Karpas-422 (cell line): ENCODE measurements at regions not wholly inside any gene's neighbourhood (a gene's known extent, or its start where the extent isn't known, plus 50 kb on each side); places are given as distances from the start of the nearest gene placed in this dataset.

Experiments used
- DNase-seq: peaks from one replicate; pipeline ENCODE4 v3.0.0-alpha.2; 2015
- H2AFZ ChIP-seq: fragments of 200-600 bp; sonication (generic); 2 replicates; pipeline ENCODE4 v1.6.1; 2014; ENCODE audit warnings: antibody characterized with exemption, low read length, mixed read lengths
- H3K27ac ChIP-seq: fragments of 200-600 bp; sonication (generic); 2 replicates; pipeline ENCODE4 v1.5.1; 2014; ENCODE audit warnings: mild to moderate bottlenecking, low read length, moderate library complexity
- H3K27me3 ChIP-seq: fragments of 200-600 bp; sonication (generic); 2 replicates; pipeline ENCODE4 v1.6.1; 2014; ENCODE audit warnings: low read length, mixed read lengths
- H3K36me3 ChIP-seq: fragments of 200-600 bp; sonication (generic); 2 replicates; pipeline ENCODE4 v1.6.1; 2014; ENCODE audit warnings: low read length, mixed read lengths; ENCODE audit not compliant: insufficient read depth
- H3K4me1 ChIP-seq: fragments of 200-600 bp; sonication (generic); 2 replicates; pipeline ENCODE4 v1.6.1; 2014; ENCODE audit warnings: mild to moderate bottlenecking, low read length, mixed read lengths
- H3K4me2 ChIP-seq: fragments of 200-600 bp; sonication (generic); 2 replicates; pipeline ENCODE4 v1.6.1; 2014; ENCODE audit warnings: low read length, low read depth, mild to moderate bottlenecking; ENCODE audit not compliant: poor library complexity, severe bottlenecking
- H3K4me3 ChIP-seq: fragments of 200-600 bp; sonication (generic); 2 replicates; pipeline ENCODE4 v1.5.1; 2014; ENCODE audit warnings: mild to moderate bottlenecking, antibody characterized with exemption, low read length, mixed read lengths
- H3K79me2 ChIP-seq: fragments of 200-600 bp; sonication (generic); 2 replicates; pipeline ENCODE4 v1.6.1; 2014; ENCODE audit warnings: mild to moderate bottlenecking, low read length, mixed read lengths
- H3K9ac ChIP-seq: fragments of 200-600 bp; sonication (generic); 2 replicates; pipeline ENCODE4 v1.6.0; 2014; ENCODE audit warnings: low read length
- H3K9me2 ChIP-seq: fragments of 200-600 bp; sonication (generic), shearing (Covaris generic); replicated peaks from 2 replicates; pipeline ENCODE4 v1.6.0; 2014; ENCODE audit warnings: mild to moderate bottlenecking, low read length, moderate library complexity; ENCODE audit not compliant: insufficient read depth
- H3K9me3 ChIP-seq: fragments of 300-700, 200-600 bp; sonication (generic); 2 replicates; pipeline ENCODE4 v1.6.1; 2014; ENCODE audit warnings: low read length, mixed read lengths
- H4K20me1 ChIP-seq: fragments of 200-600 bp; sonication (generic); 2 replicates; pipeline ENCODE4 v1.6.1; 2014; ENCODE audit warnings: mild to moderate bottlenecking, antibody characterized with exemption, low read length, low read depth; ENCODE audit not compliant: insufficient read depth

GRCh38 chr1:25081496-25081895 lies 150.8 kb downstream of the SYF2 start:
- DNase-seq: no peak
- Histone ChIP-seq H3K27ac (no peak overlapping the region), H3K9me2 (no peaks in the 10 kb centered on the region), H3K9ac (no peak overlapping the region), H3K79me2 (no peaks in the 10 kb centered on the region), H2AFZ (peak overlapping the region; percentile 64; the same call in 1 of the 2 replicates), H3K4me1 (peaks cover 12% of the 10 kb centered on the region), H3K4me3 (no peak overlapping the region), H3K27me3 (no peaks in the 10 kb centered on the region), H3K4me2 (no peak overlapping the region), H4K20me1 (no peaks in the 10 kb centered on the region), H3K36me3 (no peaks in the 10 kb centered on the region), H3K9me3 (no peaks in the 10 kb centered on the region)

- peak overlapping the region; percentile 64; the same call in 1 of the 2 replicates for H2AFZ ChIP-seq
- no peak overlapping the region for H3K4me2 ChIP-seq
- H3K36me3 ChIP-seq: no peaks in the 10 kb centered on the region
- no peaks in the 10 kb centered on the region for H4K20me1 ChIP-seq
- no peaks in the 10 kb centered on the region for H3K9me3 ChIP-seq
- peak; percentile 68 for DNase-seq
- no peaks in the 10 kb centered on the region for H3K79me2 ChIP-seq
- H3K27ac ChIP-seq: no peak overlapping the region
- no peaks in the 10 kb centered on the region for H3K27me3 ChIP-seq
- H3K4me3 ChIP-seq: no peak overlapping the region
- H3K9me2 ChIP-seq: no peaks in the 10 kb centered on the region
- no peak overlapping the region for H3K9ac ChIP-seq
- H3K4me1 ChIP-seq: peaks cover 5% of the 10 kb centered on the region
Measured at GRCh38 chr1:25080294-25081209, 150.5 kb upstream of the RUNX3 start.

- no peaks in the 10 kb centered on the region for H3K27me3 ChIP-seq
- no peaks in the 10 kb centered on the region for H3K9me2 ChIP-seq
- no peak overlapping the region for H2AFZ ChIP-seq
- H3K4me3 ChIP-seq: no peak overlapping the region
- peaks cover 4% of the 10 kb centered on the region for H3K4me1 ChIP-seq
- no peak for DNase-seq
- H3K27ac ChIP-seq: no peak overlapping the region
- H3K4me2 ChIP-seq: no peak overlapping the region
- no peaks in the 10 kb centered on the region for H4K20me1 ChIP-seq
- H3K79me2 ChIP-seq: no peaks in the 10 kb centered on the region
- no peaks in the 10 kb centered on the region for H3K36me3 ChIP-seq
- H3K9me3 ChIP-seq: no peaks in the 10 kb centered on the region
- no peak overlapping the region for H3K9ac ChIP-seq
Measured at GRCh38 chr1:25079048-25079447, 149.0 kb upstream of the RUNX3 start.

GRCh38 chr1:25074351-25075227 lies 144.5 kb upstream of the RUNX3 start:
- Histone ChIP-seq H3K27ac (no peak overlapping the region), H3K4me1 (no peaks in the 10 kb centered on the region), H3K9me3 (no peaks in the 10 kb centered on the region), H3K9me2 (no peaks in the 10 kb centered on the region), H2AFZ (no peak overlapping the region), H4K20me1 (no peaks in the 10 kb centered on the region), H3K36me3 (no peaks in the 10 kb centered on the region), H3K79me2 (no peaks in the 10 kb centered on the region), H3K4me3 (no peak overlapping the region), H3K9ac (no peak overlapping the region), H3K27me3 (no peaks in the 10 kb centered on the region), H3K4me2 (no peak overlapping the region)
- DNase-seq: no peak

- Histone ChIP-seq H3K9ac (no peak overlapping the region), H3K79me2 (no peaks in the 10 kb centered on the region), H3K4me2 (no peak overlapping the region), H3K27ac (no peak overlapping the region), H3K9me2 (no peaks in the 10 kb centered on the region), H4K20me1 (no peaks in the 10 kb centered on the region), H3K27me3 (no peaks in the 10 kb centered on the region), H3K4me3 (no peak overlapping the region), H2AFZ (no peak overlapping the region), H3K36me3 (no peaks in the 10 kb centered on the region), H3K4me1 (no peaks in the 10 kb centered on the region), H3K9me3 (no peaks in the 10 kb centered on the region)
- DNase-seq: no peak
Measured at GRCh38 chr1:25073640-25074270, 143.7 kb upstream of the RUNX3 start.

- Histone ChIP-seq H2AFZ (no peak overlapping the region), H3K9me3 (no peaks in the 10 kb centered on the region), H3K27me3 (no peaks in the 10 kb centered on the region), H3K9ac (no peak overlapping the region), H3K79me2 (no peaks in the 10 kb centered on the region), H3K9me2 (no peaks in the 10 kb centered on the region), H4K20me1 (no peaks in the 10 kb centered on the region), H3K36me3 (no peaks in the 10 kb centered on the region), H3K4me3 (no peak overlapping the region), H3K4me1 (no peaks in the 10 kb centered on the region), H3K27ac (no peak overlapping the region), H3K4me2 (no peak overlapping the region)
- no peak for DNase-seq
Measured at GRCh38 chr1:25072461-25072860, 142.4 kb upstream of the RUNX3 start.

- no peaks in the 10 kb centered on the region for H3K9me2 ChIP-seq
- no peak overlapping the region for H2AFZ ChIP-seq
- H3K4me1 ChIP-seq: peaks cover 9% of the 10 kb centered on the region
- no peak overlapping the region for H3K9ac ChIP-seq
- no peak overlapping the region for H3K4me3 ChIP-seq
- no peaks in the 10 kb centered on the region for H3K27me3 ChIP-seq
- H4K20me1 ChIP-seq: no peaks in the 10 kb centered on the region
- H3K9me3 ChIP-seq: no peaks in the 10 kb centered on the region
- no peak overlapping the region for H3K27ac ChIP-seq
- DNase-seq: peak; percentile 47
- no peaks in the 10 kb centered on the region for H3K79me2 ChIP-seq
- no peak overlapping the region for H3K4me2 ChIP-seq
- no peaks in the 10 kb centered on the region for H3K36me3 ChIP-seq
Measured at GRCh38 chr1:25068829-25069228, 138.8 kb upstream of the RUNX3 start.

- H3K4me2 ChIP-seq: no peak overlapping the region
- no peak overlapping the region for H3K27ac ChIP-seq
- no peak overlapping the region for H3K9ac ChIP-seq
- H4K20me1 ChIP-seq: no peaks in the 10 kb centered on the region
- H3K36me3 ChIP-seq: no peaks in the 10 kb centered on the region
- no peaks in the 10 kb centered on the region for H3K79me2 ChIP-seq
- no peak overlapping the region for H3K4me3 ChIP-seq
- peaks cover 9% of the 10 kb centered on the region for H3K4me1 ChIP-seq
- no peak for DNase-seq
- no peaks in the 10 kb centered on the region for H3K9me2 ChIP-seq
- no peaks in the 10 kb centered on the region for H3K27me3 ChIP-seq
- no peak overlapping the region for H2AFZ ChIP-seq
- no peaks in the 10 kb centered on the region for H3K9me3 ChIP-seq
Measured at GRCh38 chr1:25068316-25068715, 138.2 kb upstream of the RUNX3 start.
